NCI-H2029 (cell line): ENCODE measurements at regions not wholly inside any gene's neighbourhood (a gene's known extent, or its start where the extent isn't known, plus 50 kb on each side); places are given as distances from the start of the nearest gene placed in this dataset.
A peak's percentile ranks its signal among the peaks of the same experiment; 100 is the strongest.

ENCODE experiments used
- DNase-seq: peaks from one replicate; lab custom pipeline; 2025; lab: John Stamatoyannopoulos, UW

GRCh38 chr10:4074545-4075407, 289.8 kb upstream of the KLF6 start:
- no peak for DNase-seq

- no peak for DNase-seq
These were observed 288.9 kb upstream of the KLF6 start for GRCh38 chr10:4073912-4074311.

- DNase-seq: no peak
These were observed 286.1 kb upstream of the KLF6 start for GRCh38 chr10:4070921-4071660.

GRCh38 chr10:4070184-4070583, 285.2 kb upstream of the KLF6 start:
- no peak for DNase-seq

GRCh38 chr10:4069491-4069890, 284.5 kb upstream of the KLF6 start:
- DNase-seq: no peak

- DNase-seq: no peak
These were observed 283.6 kb upstream of the KLF6 start for GRCh38 chr10:4068629-4069028.

- peak; percentile 50 for DNase-seq
These were observed 283.0 kb upstream of the KLF6 start for GRCh38 chr10:4067931-4068561.

- no peak for DNase-seq
These were observed 282.5 kb upstream of the KLF6 start for GRCh38 chr10:4067531-4067930.

- DNase-seq: no peak
These were observed 281.8 kb upstream of the KLF6 start for GRCh38 chr10:4066581-4067390.

- no peak for DNase-seq
These were observed 279.5 kb upstream of the KLF6 start for GRCh38 chr10:4064489-4064888.

- DNase-seq: no peak
These were observed 278.7 kb upstream of the KLF6 start for GRCh38 chr10:4063717-4064116.

- DNase-seq: no peak
These were observed 277.7 kb upstream of the KLF6 start for GRCh38 chr10:4062751-4063150.

GRCh38 chr10:4062072-4062471, 277.1 kb upstream of the KLF6 start:
- DNase-seq: no peak

GRCh38 chr10:4061441-4061951, 276.5 kb upstream of the KLF6 start:
- DNase-seq: no peak

GRCh38 chr10:4059471-4060138, 274.6 kb upstream of the KLF6 start:
- DNase-seq: no peak

- DNase-seq: no peak
These were observed 273.6 kb upstream of the KLF6 start for GRCh38 chr10:4058514-4059029.

GRCh38 chr10:4057725-4058513, 272.9 kb upstream of the KLF6 start:
- no peak for DNase-seq

GRCh38 chr10:4057021-4057420, 272.0 kb upstream of the KLF6 start:
- DNase-seq: no peak

GRCh38 chr10:4054656-4055435, 269.8 kb upstream of the KLF6 start:
- DNase-seq: no peak
